ENCODE measurements at regions not wholly inside any gene's neighbourhood (a gene's known extent, or its start where the extent isn't known, plus 50 kb on each side); places are given as distances from the start of the nearest gene placed in this dataset.
"Not testable (repeated sequence)": the region's sequence is repeated elsewhere in the genome, so short reads cannot be mapped to it uniquely, and the experiment has no call there.

GRCh38 chrX:555725-556666, 74.6 kb upstream of the SHOX start:
- no peak for FAIRE-seq

DNA sequence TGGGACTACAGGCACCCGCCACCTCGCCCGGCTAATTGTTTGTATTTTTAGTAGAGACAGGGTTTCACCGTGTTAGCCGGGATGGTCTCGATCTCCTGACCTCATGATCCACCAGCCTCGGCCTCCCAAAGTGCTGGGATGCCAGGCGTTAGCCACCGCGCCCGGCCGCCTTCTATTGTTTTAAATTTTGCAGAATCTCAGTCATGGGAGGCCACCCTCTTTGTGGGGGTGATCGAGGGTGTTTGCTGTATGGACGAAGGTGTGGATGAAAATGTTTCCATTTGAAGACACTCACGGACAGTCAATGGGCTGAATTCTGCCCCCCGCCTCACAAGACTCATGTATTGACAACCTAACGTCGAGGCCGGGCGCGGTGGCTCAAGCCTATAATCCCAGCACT, 73.0 kb upstream of the SHOX start:
- not testable (repeated sequence) for FAIRE-seq

- FAIRE-seq: not testable (repeated sequence)
Measured at GRCh38 chrX:559282-559681, 71.3 kb upstream of the SHOX start.

GRCh38 chrX:567891-568290, 62.7 kb upstream of the SHOX start:
- FAIRE-seq: no peak

DNA sequence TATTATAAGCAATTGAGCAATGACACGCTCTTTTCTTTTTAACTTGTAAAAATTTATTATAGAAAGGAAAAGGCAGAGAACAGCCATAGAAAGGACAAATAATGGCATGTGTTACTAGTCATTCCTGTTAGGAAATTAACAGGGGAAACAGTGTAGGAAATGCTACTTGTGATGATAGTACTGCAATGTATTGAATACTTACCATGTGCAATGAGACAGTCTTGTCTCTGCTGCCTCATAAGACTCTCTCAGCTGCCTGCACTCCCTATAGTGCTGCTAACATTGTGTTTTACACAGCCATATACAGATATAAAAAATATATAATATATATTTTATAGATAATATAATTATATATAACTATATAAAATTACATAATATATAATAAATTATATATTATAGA, 62.3 kb upstream of the SHOX start:
- no peak for FAIRE-seq

DNA sequence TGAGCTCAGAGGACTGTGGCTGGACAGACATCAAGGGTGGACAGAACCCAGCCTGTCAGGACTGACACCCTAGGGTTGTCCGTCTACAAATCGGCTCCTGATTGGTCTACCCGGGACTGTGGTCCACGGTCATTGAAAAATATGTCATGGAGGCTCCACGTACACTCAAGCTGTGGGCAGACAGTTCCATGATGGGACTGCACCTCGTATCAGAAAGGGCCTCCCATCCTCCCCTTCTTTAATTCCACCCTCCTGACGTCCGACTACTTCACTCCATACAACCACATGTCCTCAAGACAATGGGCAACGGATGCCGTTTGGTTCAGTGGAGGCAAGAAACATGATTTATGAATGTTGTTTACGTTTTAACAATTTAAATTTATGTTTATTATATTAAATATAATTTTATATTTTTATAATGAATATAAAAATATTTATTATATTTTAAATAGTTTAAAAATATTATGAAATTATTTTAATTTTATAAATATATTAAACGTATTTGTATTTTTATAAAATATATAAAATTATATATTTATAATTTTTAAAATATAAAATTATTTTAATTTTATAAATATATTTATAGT, 58.0 kb upstream of the SHOX start:
- FAIRE-seq: no peak

DNA sequence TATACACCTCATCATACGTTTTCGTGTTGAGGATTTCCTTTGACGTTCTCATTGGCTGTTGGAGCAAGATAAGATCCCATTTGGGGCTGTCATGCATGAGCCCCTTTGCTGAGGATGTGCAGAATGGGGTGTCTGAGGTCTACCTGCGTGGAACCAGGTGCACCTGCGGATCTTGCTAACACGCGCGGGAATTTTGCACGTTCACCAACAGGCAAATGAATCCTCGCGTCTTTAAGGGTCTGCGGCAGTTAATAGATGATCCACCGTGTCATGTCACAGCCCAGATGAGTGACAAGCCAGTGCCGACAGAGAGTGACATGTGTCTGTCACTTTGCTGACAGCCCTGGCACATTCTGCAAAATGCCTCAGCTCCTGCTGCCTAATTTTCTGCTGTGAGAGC, 56.3 kb upstream of the SHOX start:
- FAIRE-seq: no peak

DNA sequence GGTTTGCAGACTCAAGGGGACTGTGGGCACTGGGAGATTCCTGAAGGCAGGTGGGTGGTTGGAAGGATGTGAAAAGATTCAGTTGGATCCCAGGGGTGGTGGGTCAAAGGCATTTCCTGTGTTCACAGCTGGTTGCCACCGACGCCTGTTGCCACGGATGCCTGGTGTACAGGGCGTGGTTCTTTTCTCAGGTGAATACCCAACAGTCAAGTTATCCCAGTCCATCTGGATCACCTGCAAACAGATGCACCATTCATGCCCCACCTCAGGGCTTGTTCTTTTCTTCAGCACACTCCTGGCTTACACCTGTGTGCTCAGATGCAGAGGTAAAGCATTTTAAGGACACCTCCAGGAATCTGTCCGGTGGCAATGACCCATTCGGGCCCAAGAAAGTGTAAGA, 55.8 kb upstream of the SHOX start:
- FAIRE-seq: no peak

GRCh38 chrX:576904-577560, 53.6 kb upstream of the SHOX start:
- FAIRE-seq: no peak

DNA sequence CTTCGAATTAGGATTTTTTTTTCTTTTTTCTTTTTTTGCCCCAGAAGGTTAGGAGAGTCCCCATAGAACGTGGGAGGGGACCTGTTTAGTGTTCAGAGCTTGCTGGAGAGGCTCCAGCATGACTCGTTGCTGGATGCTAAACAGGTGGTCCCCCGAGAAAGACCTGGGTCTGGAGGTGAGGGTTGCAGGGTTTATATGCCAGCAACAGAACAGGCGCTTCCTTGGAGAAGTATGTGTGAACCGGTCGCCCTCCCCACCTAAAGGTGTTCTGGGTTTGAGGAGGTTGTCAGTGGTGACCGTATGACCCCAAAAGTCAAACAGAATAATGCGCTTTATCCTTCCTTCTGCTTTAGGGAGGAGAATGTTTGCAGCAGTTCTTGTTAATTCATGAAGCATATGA, 52.1 kb upstream of the SHOX start:
- no peak for FAIRE-seq

- no peak for FAIRE-seq
Measured at GRCh38 chrX:580030-580429, 50.6 kb upstream of the SHOX start.
